ENCODE measurements at regions not wholly inside any gene's neighbourhood (a gene's known extent, or its start where the extent isn't known, plus 50 kb on each side); places are given as distances from the start of the nearest gene placed in this dataset.

- no peaks in the 10 kb centered on the region for H3K36me3 ChIP-seq
- no peak for DNase-seq
- H3K27ac ChIP-seq = no peak overlapping the region
- in situ Hi-C loops (cut with MboI; ENCODE audit: low sequenced_read_pairs in 4 of 4) = no loop called here
- H3K9me3 ChIP-seq = no peaks in the 10 kb centered on the region
- H3K4me3 ChIP-seq = no peak overlapping the region
- intact Hi-C loops (cut with DNase I; ENCODE audit: low total_unique reads) = no loop called here
- no peak for TF ChIP-seq POLR2A (IDR thresholded peaks at IDR 0.05)
- TF ChIP-seq CTCF (IDR thresholded peaks at IDR 0.05 in 4 of 5, conservative IDR thresholded peaks at IDR 0.05 in 1 of 5) = no peak
- H3K4me1 ChIP-seq = no peaks in the 10 kb centered on the region
- H3K27me3 ChIP-seq = no peaks in the 10 kb centered on the region
- no peak for ATAC-seq
Measured at GRCh38 chr7:16205466-16205865, 215.9 kb downstream of the CRPPA start.

- H3K36me3 ChIP-seq = no peaks in the 10 kb centered on the region
- no peak overlapping the region for H3K4me3 ChIP-seq
- H3K27me3 ChIP-seq = no peaks in the 10 kb centered on the region
- H3K4me1 ChIP-seq = no peaks in the 10 kb centered on the region
- ATAC-seq = no peak
- in situ Hi-C loops (cut with MboI; ENCODE audit: low sequenced_read_pairs in 4 of 4) (no loop called here), intact Hi-C loops (cut with DNase I; ENCODE audit: low total_unique reads) (no loop called here)
- no peak overlapping the region for H3K27ac ChIP-seq
- DNase-seq = no peak
- no peaks in the 10 kb centered on the region for H3K9me3 ChIP-seq
- TF ChIP-seq CTCF (IDR thresholded peaks at IDR 0.05 in 4 of 5, conservative IDR thresholded peaks at IDR 0.05 in 1 of 5) (no peak), POLR2A (IDR thresholded peaks at IDR 0.05) (no peak)
Measured at GRCh38 chr7:16204953-16205352, 216.4 kb downstream of the CRPPA start.

- H3K27ac ChIP-seq = no peak overlapping the region
- ATAC-seq (no peak), DNase-seq (no peak)
- TF ChIP-seq CTCF (IDR thresholded peaks at IDR 0.05 in 4 of 5, conservative IDR thresholded peaks at IDR 0.05 in 1 of 5) (no peak), POLR2A (IDR thresholded peaks at IDR 0.05) (no peak)
- no peaks in the 10 kb centered on the region for H3K27me3 ChIP-seq
- no peaks in the 10 kb centered on the region for H3K36me3 ChIP-seq
- H3K4me1 ChIP-seq = no peaks in the 10 kb centered on the region
- H3K9me3 ChIP-seq = no peaks in the 10 kb centered on the region
- in situ Hi-C loops (cut with MboI; ENCODE audit: low sequenced_read_pairs in 4 of 4) (no loop called here), intact Hi-C loops (cut with DNase I; ENCODE audit: low total_unique reads) (no loop called here)
- no peak overlapping the region for H3K4me3 ChIP-seq
Measured at GRCh38 chr7:16203065-16203464, 218.3 kb downstream of the CRPPA start.

GRCh38 chr7:16202303-16202702 is 219.0 kb downstream of the CRPPA start:
- H3K4me3 ChIP-seq = no peak overlapping the region
- H3K9me3 ChIP-seq = no peaks in the 10 kb centered on the region
- H3K27ac ChIP-seq = no peak overlapping the region
- H3K4me1 ChIP-seq = no peaks in the 10 kb centered on the region
- DNase-seq (no peak), ATAC-seq (no peak)
- H3K36me3 ChIP-seq = no peaks in the 10 kb centered on the region
- intact Hi-C loops (cut with DNase I; ENCODE audit: low total_unique reads) (no loop called here), in situ Hi-C loops (cut with MboI; ENCODE audit: low sequenced_read_pairs in 4 of 4) (no loop called here)
- TF ChIP-seq POLR2A (IDR thresholded peaks at IDR 0.05) (no peak), CTCF (IDR thresholded peaks at IDR 0.05 in 4 of 5, conservative IDR thresholded peaks at IDR 0.05 in 1 of 5) (no peak)
- no peaks in the 10 kb centered on the region for H3K27me3 ChIP-seq

GRCh38 chr7:16200591-16200990 is 220.7 kb downstream of the CRPPA start:
- in situ Hi-C loops (cut with MboI; ENCODE audit: low sequenced_read_pairs in 4 of 4) (no loop called here), intact Hi-C loops (cut with DNase I; ENCODE audit: low total_unique reads) (no loop called here)
- ATAC-seq (no peak), DNase-seq (no peak)
- Histone ChIP-seq H3K4me3 (no peak overlapping the region), H3K27me3 (no peaks in the 10 kb centered on the region), H3K9me3 (no peaks in the 10 kb centered on the region), H3K4me1 (no peaks in the 10 kb centered on the region), H3K27ac (no peak overlapping the region), H3K36me3 (no peaks in the 10 kb centered on the region)
- no peak for TF ChIP-seq CTCF (IDR thresholded peaks at IDR 0.05 in 4 of 5, conservative IDR thresholded peaks at IDR 0.05 in 1 of 5)
- TF ChIP-seq POLR2A (IDR thresholded peaks at IDR 0.05) = no peak
